Ishikawa (cell line): ENCODE measurements at regions not wholly inside any gene's neighbourhood (a gene's known extent, or its start where the extent isn't known, plus 50 kb on each side); places are given as distances from the start of the nearest gene placed in this dataset.

ENCODE experiments used
- CREB1 ChIP-seq: IDR thresholded peaks from 2 replicates; pipeline ENCODE4 v1.6.1; 2012; ENCODE audit warnings: low read depth
- REST ChIP-seq: IDR thresholded peaks from 2 replicates; pipeline ENCODE4 v1.6.1; 2012; ENCODE audit warnings: low read depth, mild to moderate bottlenecking

- TF ChIP-seq CREB1 (no peak), REST (no peak)
Observed at GRCh38 chr11:112485280-112485679, 224.6 kb upstream of the PLET1 start.
